ENCODE measurements at regions not wholly inside any gene's neighbourhood (a gene's known extent, or its start where the extent isn't known, plus 50 kb on each side); places are given as distances from the start of the nearest gene placed in this dataset.

DNA sequence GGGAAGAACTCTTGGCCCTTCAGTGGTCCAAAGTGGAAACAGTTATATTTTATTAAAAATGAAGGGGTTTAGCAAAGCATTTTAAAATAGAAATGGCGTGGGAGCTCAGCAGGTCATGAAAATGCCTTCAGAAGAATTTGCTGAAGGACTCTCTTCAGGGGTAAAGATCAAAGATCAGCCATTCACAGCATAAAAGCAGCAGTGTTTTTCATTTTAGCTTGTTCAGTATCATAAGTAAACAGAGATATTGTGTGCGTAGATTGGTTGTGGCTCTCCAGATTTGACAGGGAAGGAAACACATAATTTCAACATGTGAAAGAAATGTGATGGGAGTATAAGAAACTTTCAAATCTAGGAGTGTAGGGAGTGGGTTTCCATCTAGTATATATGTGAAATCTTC, 519.2 kb upstream of the MAP3K7 start:
- no peaks in the 10 kb centered on the region for H3K27me3 ChIP-seq (ENCODE audit: control insufficient read depth, insufficient read depth, low read length)
- ChIA-PET CTCF (interaction anchor here (1.7 kb wide), 1 partner anchor 25 kb away, joined by 6 read pairs; no protein-coding TSS in a partner anchor), POLR2A (no interaction called here)
- H3K27ac ChIP-seq (ENCODE audit: low read depth, low read length), result no peak overlapping the region
- H3K9me3 ChIP-seq (ENCODE audit: control insufficient read depth, insufficient read depth, low read length), result no peaks in the 10 kb centered on the region
- TF ChIP-seq, protein P1, sequence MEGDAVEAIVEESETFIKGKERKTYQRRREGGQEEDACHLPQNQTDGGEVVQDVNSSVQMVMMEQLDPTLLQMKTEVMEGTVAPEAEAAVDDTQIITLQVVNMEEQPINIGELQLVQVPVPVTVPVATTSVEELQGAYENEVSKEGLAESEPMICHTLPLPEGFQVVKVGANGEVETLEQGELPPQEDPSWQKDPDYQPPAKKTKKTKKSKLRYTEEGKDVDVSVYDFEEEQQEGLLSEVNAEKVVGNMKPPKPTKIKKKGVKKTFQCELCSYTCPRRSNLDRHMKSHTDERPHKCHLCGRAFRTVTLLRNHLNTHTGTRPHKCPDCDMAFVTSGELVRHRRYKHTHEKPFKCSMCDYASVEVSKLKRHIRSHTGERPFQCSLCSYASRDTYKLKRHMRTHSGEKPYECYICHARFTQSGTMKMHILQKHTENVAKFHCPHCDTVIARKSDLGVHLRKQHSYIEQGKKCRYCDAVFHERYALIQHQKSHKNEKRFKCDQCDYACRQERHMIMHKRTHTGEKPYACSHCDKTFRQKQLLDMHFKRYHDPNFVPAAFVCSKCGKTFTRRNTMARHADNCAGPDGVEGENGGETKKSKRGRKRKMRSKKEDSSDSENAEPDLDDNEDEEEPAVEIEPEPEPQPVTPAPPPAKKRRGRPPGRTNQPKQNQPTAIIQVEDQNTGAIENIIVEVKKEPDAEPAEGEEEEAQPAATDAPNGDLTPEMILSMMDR (IDR thresholded peaks at IDR 0.05; ENCODE audit: low read depth, low read length), result no peak
- no peak for DNase-seq (ENCODE audit: low read depth, low spot score)
- no peak overlapping the region for H3K4me3 ChIP-seq (ENCODE audit: low read depth, low read length)

DNA sequence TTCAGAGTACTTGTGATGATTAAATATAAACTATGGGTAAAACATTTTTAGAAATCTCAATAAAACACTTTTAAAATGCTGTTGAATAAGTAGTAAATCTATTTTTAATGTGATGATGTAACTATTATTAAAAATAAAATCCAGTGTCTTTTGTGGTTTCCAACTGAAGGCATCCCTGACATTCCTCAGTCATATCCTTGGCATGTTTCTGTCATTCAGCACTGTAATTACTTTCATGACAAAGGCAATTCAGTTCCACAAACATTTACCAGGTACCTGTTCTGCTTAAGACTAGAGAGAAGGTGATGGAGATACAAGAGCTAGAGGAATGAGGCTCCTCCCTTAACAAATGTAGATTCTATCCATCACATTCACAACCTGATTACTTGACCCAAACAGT, 518.7 kb upstream of the MAP3K7 start:
- no peak overlapping the region for H3K4me3 ChIP-seq (ENCODE audit: low read depth, low read length)
- ChIA-PET CTCF (no interaction called here), POLR2A (no interaction called here)
- H3K9me3 ChIP-seq (ENCODE audit: control insufficient read depth, insufficient read depth, low read length), result no peaks in the 10 kb centered on the region
- no peak for DNase-seq (ENCODE audit: low read depth, low spot score)
- H3K27ac ChIP-seq (ENCODE audit: low read depth, low read length), result no peak overlapping the region
- TF ChIP-seq, protein P1 (IDR thresholded peaks at IDR 0.05; ENCODE audit: low read depth, low read length), result no peak
- no peaks in the 10 kb centered on the region for H3K27me3 ChIP-seq (ENCODE audit: control insufficient read depth, insufficient read depth, low read length)

DNA sequence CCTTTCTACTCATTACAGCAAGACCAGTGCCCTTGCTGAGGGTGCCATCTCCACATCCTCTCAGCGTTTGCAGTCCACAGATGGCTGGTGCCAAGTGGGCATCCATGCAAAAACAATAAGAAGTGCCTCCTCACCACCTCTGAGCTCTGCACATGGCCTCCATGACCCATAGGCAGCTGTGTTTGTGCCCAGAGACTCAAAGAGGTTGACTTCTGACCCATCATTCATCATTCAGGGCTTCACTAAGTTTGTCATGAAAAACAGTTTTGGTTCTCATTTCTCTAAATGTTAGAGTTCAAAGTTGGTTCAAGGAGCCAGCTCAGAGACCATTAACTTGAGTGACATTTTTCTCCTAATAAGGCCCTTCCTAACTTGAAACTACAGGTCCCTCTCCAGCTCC, 512.6 kb upstream of the MAP3K7 start:
- Histone ChIP-seq H3K27me3 (ENCODE audit: control insufficient read depth, insufficient read depth, low read length) (no peaks in the 10 kb centered on the region), H3K9me3 (ENCODE audit: control insufficient read depth, insufficient read depth, low read length) (no peaks in the 10 kb centered on the region), H3K4me3 (ENCODE audit: low read depth, low read length) (no peak overlapping the region), H3K27ac (ENCODE audit: low read depth, low read length) (no peak overlapping the region)
- CTCF ChIA-PET, result interaction anchor here (3.1 kb wide), 1 partner anchor 18 kb away, joined by 15 read pairs; no protein-coding TSS in a partner anchor
- DNase-seq (ENCODE audit: low read depth, low spot score), result no peak
- POLR2A ChIA-PET, result no interaction called here
- TF ChIP-seq, protein P1 (IDR thresholded peaks at IDR 0.05; ENCODE audit: low read depth, low read length), result no peak

DNA sequence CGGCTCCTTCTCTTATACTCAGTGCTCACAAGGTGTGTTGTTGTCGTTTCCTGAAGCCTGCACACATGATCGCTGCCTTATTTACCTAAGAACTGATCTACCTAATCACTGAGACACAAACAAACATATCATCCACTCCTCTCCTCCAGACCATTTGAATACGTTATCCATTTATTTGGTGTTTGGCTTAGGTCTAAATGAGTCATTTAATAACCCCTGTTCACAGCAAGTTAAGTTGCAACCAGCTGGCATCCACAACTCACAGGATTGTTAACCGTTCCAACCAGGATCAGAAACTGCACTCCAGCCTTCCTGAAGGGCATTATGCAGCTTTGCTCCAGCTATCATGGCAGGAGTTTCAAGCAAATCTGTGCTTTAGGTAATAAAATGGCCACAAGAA, 511.1 kb upstream of the MAP3K7 start:
- TF ChIP-seq, protein P1 (IDR thresholded peaks at IDR 0.05; ENCODE audit: low read depth, low read length), result no peak
- Histone ChIP-seq H3K27me3 (ENCODE audit: control insufficient read depth, insufficient read depth, low read length) (no peaks in the 10 kb centered on the region), H3K27ac (ENCODE audit: low read depth, low read length) (no peak overlapping the region), H3K9me3 (ENCODE audit: control insufficient read depth, insufficient read depth, low read length) (no peaks in the 10 kb centered on the region), H3K4me3 (ENCODE audit: low read depth, low read length) (no peak overlapping the region)
- ChIA-PET POLR2A (no interaction called here), CTCF (no interaction called here)
- DNase-seq (ENCODE audit: low read depth, low spot score), result no peak

DNA sequence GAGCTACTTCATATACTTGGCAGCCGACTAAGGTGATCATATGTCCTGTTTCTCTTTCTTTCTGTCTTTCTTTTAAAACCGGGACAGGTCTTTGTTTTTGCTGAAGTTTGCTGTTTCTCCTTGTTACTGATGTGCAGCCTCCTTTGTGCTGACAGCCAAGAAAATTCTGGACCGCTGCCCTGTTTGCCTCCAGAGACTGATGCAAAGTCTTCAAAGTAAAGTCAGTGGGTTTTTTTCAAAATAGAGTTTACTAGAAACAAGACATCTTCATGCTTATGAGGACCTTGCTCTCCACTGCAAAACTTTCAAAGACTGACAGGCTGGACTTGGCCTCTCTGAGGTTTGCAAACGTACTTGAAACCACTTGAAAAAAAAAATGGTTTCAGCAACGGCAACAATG, 510.5 kb upstream of the MAP3K7 start:
- Histone ChIP-seq H3K27ac (ENCODE audit: low read depth, low read length) (no peak overlapping the region), H3K27me3 (ENCODE audit: control insufficient read depth, insufficient read depth, low read length) (no peaks in the 10 kb centered on the region), H3K4me3 (ENCODE audit: low read depth, low read length) (no peak overlapping the region), H3K9me3 (ENCODE audit: control insufficient read depth, insufficient read depth, low read length) (no peaks in the 10 kb centered on the region)
- POLR2A ChIA-PET, result no interaction called here
- TF ChIP-seq, protein P1 (IDR thresholded peaks at IDR 0.05; ENCODE audit: low read depth, low read length), result no peak
- DNase-seq (ENCODE audit: low read depth, low spot score), result no peak
- CTCF ChIA-PET, result no interaction called here

Measured in AG04450 (cell line).